WERI-Rb-1 (cell line): ENCODE measurements at regions not wholly inside any gene's neighbourhood (a gene's known extent, or its start where the extent isn't known, plus 50 kb on each side); places are given as distances from the start of the nearest gene placed in this dataset.

Experiments
- DNase-seq: peaks from one replicate; pipeline ENCODE4 v3.0.0-alpha.2; 2020
- H3K27ac ChIP-seq: fragments of 250-450 bp; sonication (Bioruptor Pico); 2 replicates; pipeline ENCODE4 v1.5.1; 2020; ENCODE audit warnings: mild to moderate bottlenecking, moderate library complexity
- H3K27me3 ChIP-seq: fragments of 250-450 bp; sonication (Bioruptor Pico); 2 replicates; pipeline ENCODE4 v1.5.1; 2021; ENCODE audit warnings: mild to moderate bottlenecking, low read depth, moderate library complexity; ENCODE audit not compliant: insufficient read depth, severe bottlenecking
- H3K36me3 ChIP-seq: fragments of 250-450 bp; sonication (Bioruptor Pico); 2 replicates; pipeline ENCODE4 v1.5.1; 2020; ENCODE audit warnings: mild to moderate bottlenecking, moderate library complexity
- H3K4me3 ChIP-seq: 2 replicates; pipeline ENCODE4 v1.5.1; 2011; ENCODE audit warnings: low read depth, mild to moderate bottlenecking, control low read depth, low read length
- H3K9me3 ChIP-seq: fragments of 250-450 bp; sonication (Bioruptor Pico); 2 replicates; pipeline ENCODE4 v1.5.1; 2021; ENCODE audit warnings: mild to moderate bottlenecking, moderate library complexity; ENCODE audit not compliant: severe bottlenecking
- TF ChIP-seq, protein P1 (sequence below): IDR thresholded peaks from 2 replicates; pipeline ENCODE4 v1.5.1; 2011; ENCODE audit warnings: low read depth, mild to moderate bottlenecking, control low read depth, inconsistent platforms, low read length

DNA sequence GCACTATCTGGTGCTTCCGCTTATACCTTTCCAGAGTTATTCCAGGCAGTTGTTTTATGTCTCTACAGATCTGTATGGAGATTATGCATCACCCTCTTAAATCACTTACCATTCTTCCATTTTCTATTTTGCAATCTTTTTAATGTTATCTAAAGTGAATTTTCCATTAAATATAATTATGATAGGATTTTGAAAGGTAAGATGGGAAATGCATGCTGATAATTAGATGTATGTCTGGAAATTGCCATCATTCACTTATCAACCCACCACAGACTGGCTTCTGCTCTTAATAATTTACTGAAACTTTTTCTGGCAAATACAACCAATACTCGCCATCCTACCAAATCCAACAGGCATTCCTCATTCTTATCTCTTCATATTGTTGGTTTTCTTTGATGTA, 227.4 kb upstream of the MC4R start:
- H3K9me3 ChIP-seq = no peaks in the 10 kb centered on the region
- TF ChIP-seq, protein P1, sequence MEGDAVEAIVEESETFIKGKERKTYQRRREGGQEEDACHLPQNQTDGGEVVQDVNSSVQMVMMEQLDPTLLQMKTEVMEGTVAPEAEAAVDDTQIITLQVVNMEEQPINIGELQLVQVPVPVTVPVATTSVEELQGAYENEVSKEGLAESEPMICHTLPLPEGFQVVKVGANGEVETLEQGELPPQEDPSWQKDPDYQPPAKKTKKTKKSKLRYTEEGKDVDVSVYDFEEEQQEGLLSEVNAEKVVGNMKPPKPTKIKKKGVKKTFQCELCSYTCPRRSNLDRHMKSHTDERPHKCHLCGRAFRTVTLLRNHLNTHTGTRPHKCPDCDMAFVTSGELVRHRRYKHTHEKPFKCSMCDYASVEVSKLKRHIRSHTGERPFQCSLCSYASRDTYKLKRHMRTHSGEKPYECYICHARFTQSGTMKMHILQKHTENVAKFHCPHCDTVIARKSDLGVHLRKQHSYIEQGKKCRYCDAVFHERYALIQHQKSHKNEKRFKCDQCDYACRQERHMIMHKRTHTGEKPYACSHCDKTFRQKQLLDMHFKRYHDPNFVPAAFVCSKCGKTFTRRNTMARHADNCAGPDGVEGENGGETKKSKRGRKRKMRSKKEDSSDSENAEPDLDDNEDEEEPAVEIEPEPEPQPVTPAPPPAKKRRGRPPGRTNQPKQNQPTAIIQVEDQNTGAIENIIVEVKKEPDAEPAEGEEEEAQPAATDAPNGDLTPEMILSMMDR = no peak
- no peaks in the 10 kb centered on the region for H3K27me3 ChIP-seq
- no peak for DNase-seq
- no peaks in the 10 kb centered on the region for H3K36me3 ChIP-seq
- H3K27ac ChIP-seq = no peak overlapping the region
- no peak overlapping the region for H3K4me3 ChIP-seq

DNA sequence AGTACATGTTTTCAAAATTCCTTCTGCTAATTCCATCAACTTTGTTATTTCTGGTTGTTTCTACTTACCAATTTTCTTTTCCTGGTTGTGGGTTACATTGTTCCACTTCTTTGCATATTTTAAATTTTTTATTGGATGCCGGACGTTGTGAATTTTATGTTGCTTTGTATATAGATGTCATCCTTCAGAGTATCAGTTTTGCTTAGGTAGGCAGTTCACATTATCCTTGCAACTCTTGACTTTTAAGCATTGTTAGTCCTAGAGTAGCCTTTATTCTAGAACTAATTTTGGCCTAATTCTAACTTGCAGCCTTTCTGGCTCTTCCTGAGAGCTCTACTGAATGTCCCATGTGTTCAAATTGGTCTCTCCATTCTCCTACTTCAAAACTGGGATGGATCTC, 228.7 kb upstream of the MC4R start:
- Histone ChIP-seq H3K27me3 (no peaks in the 10 kb centered on the region), H3K9me3 (no peaks in the 10 kb centered on the region), H3K27ac (no peak overlapping the region), H3K36me3 (no peaks in the 10 kb centered on the region), H3K4me3 (no peak overlapping the region)
- DNase-seq = no peak
- TF ChIP-seq, protein P1 = no peak

GRCh38 chr18:60623331-60623730, 250.8 kb upstream of the MC4R start:
- TF ChIP-seq, protein P1 = no peak
- Histone ChIP-seq H3K27me3 (no peaks in the 10 kb centered on the region), H3K4me3 (no peak overlapping the region), H3K27ac (no peak overlapping the region), H3K36me3 (no peaks in the 10 kb centered on the region), H3K9me3 (no peaks in the 10 kb centered on the region)
- no peak for DNase-seq

DNA sequence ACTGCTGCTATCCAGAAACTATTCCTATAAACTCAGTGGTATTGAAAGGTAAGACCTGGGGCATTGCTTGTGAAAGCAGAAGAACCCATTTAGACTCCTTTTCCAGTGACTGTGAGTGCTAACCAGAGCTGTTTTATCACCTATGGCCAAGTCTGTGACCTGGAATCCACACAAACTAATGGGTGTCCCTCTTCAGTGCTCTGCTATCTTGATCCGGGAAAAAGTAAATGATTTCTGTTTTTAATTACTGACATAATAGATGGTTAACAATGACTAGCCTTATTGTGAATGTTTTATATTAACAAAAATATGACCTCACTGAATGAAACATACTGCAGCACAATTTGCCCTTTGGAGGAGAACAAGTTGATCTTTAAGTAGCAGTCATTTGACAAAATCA, 251.6 kb upstream of the MC4R start:
- no peak overlapping the region for H3K4me3 ChIP-seq
- no peaks in the 10 kb centered on the region for H3K36me3 ChIP-seq
- TF ChIP-seq, protein P1 = no peak
- no peaks in the 10 kb centered on the region for H3K9me3 ChIP-seq
- no peak for DNase-seq
- H3K27ac ChIP-seq = no peak overlapping the region
- H3K27me3 ChIP-seq = no peaks in the 10 kb centered on the region

DNA sequence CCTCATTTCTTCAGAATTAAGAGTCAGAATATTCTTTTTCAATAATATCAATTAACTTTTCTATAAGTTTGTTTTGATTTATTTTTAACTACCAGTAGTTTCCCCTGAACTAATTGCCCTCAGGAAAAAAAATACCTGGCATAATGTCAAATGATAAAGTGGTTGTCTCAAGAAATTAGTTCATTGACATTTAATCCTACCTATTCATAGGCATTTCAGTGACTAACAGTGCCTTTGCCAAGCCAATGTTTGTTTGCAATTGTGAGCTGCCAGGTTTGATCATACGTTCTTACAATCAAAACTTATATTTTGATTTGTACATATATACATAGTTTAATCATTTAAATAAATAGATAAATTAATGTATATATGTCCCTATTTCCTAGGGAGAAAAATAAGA, 267.3 kb upstream of the MC4R start:
- Histone ChIP-seq H3K27ac (no peak overlapping the region), H3K36me3 (no peaks in the 10 kb centered on the region), H3K4me3 (no peak overlapping the region), H3K9me3 (no peaks in the 10 kb centered on the region), H3K27me3 (no peaks in the 10 kb centered on the region)
- TF ChIP-seq, protein P1 = no peak
- DNase-seq = no peak

- TF ChIP-seq, protein P1 = no peak
- H3K27me3 ChIP-seq = no peaks in the 10 kb centered on the region
- H3K9me3 ChIP-seq = no peaks in the 10 kb centered on the region
- H3K36me3 ChIP-seq = no peaks in the 10 kb centered on the region
- DNase-seq = no peak
- H3K27ac ChIP-seq = no peak overlapping the region
- H3K4me3 ChIP-seq = no peak overlapping the region
These were observed 270.4 kb upstream of the MC4R start for GRCh38 chr18:60643009-60643408.
